Fibroblast of lung (primary cell): ENCODE measurements at regions not wholly inside any gene's neighbourhood (a gene's known extent, or its start where the extent isn't known, plus 50 kb on each side); places are given as distances from the start of the nearest gene placed in this dataset.

Experiments used
- EZH2 ChIP-seq: IDR thresholded peaks from 2 replicates; pipeline ENCODE4 v1.5.1; 2012; ENCODE audit warnings: low read length, control low read depth, mild to moderate bottlenecking; ENCODE audit errors: missing control alignments
- TF ChIP-seq, protein P1 (sequence below), 2 donors: IDR thresholded peaks in 1 of 2; conservative IDR thresholded peaks in 1 of 2; 1 replicate in 1 of 2; 2 replicates in 1 of 2; pipeline ENCODE4 v1.5.1; 2011 to 2012; ENCODE audit warnings: low read length in 2 of 2, control low read depth in 1 of 2, inconsistent platforms in 1 of 2, low read depth in 1 of 2, mild to moderate bottlenecking in 1 of 2

- TF ChIP-seq, protein P1, sequence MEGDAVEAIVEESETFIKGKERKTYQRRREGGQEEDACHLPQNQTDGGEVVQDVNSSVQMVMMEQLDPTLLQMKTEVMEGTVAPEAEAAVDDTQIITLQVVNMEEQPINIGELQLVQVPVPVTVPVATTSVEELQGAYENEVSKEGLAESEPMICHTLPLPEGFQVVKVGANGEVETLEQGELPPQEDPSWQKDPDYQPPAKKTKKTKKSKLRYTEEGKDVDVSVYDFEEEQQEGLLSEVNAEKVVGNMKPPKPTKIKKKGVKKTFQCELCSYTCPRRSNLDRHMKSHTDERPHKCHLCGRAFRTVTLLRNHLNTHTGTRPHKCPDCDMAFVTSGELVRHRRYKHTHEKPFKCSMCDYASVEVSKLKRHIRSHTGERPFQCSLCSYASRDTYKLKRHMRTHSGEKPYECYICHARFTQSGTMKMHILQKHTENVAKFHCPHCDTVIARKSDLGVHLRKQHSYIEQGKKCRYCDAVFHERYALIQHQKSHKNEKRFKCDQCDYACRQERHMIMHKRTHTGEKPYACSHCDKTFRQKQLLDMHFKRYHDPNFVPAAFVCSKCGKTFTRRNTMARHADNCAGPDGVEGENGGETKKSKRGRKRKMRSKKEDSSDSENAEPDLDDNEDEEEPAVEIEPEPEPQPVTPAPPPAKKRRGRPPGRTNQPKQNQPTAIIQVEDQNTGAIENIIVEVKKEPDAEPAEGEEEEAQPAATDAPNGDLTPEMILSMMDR (conservative IDR thresholded peaks at IDR 0.05 in 1 of 2, IDR thresholded peaks at IDR 0.05 in 1 of 2; ENCODE audit: low read depth in 1 of 2, low read length in 2 of 2): no peak
- TF ChIP-seq EZH2: no peak
Observed at GRCh38 chr13:65868099-65868498, 1362.0 kb downstream of the PCDH9 start.
